CD4-positive, alpha-beta memory T cell (primary cell): ENCODE measurements at regions not wholly inside any gene's neighbourhood (a gene's known extent, or its start where the extent isn't known, plus 50 kb on each side); places are given as distances from the start of the nearest gene placed in this dataset.

Experiments
- CTCF ChIA-PET: fragments of 350-600 bp; sonication (Branson Sonifier 250); formaldehyde crosslinking; loops from one replicate; lab custom pipeline; 2021; ENCODE audit warnings: inconsistent platforms; ENCODE audit not compliant: partially characterized antibody; lab: Charles Lee
- POLR2A ChIA-PET: fragments of 350-600 bp; sonication (Branson Sonifier 250); formaldehyde crosslinking; loops from one replicate; lab custom pipeline; 2021; ENCODE audit not compliant: partially characterized antibody; lab: Charles Lee
- DNase-seq, 5 donors: peaks; one replicate each; pipeline versions ENCODE4 v3.0.0 to v3.0.0-alpha.2; 2020 to 2022; ENCODE audit warnings: mixed read lengths in 1 of 5
- H3K27ac ChIP-seq: one replicate; pipeline ENCODE4 v1.7.0; 2013; ENCODE audit warnings: low read depth, low read length
- H3K27me3 ChIP-seq: 2 replicates; pipeline ENCODE4 v1.7.0; 2013; ENCODE audit warnings: mild to moderate bottlenecking, low read length, moderate library complexity; ENCODE audit not compliant: insufficient read depth
- H3K36me3 ChIP-seq: 2 replicates; pipeline ENCODE4 v1.7.0; 2013; ENCODE audit warnings: mild to moderate bottlenecking, low read length, moderate library complexity; ENCODE audit not compliant: insufficient read depth
- H3K4me1 ChIP-seq: 2 replicates; pipeline ENCODE4 v1.7.0; 2013; ENCODE audit warnings: mild to moderate bottlenecking, low read length, moderate library complexity; ENCODE audit not compliant: insufficient read depth
- H3K4me3 ChIP-seq, 2 donors: one replicate each; pipeline ENCODE4 v1.7.0; 2013; ENCODE audit warnings: low read length in 2 of 2, mild to moderate bottlenecking in 1 of 2
- H3K9me3 ChIP-seq, 2 donors: one replicate each; pipeline ENCODE4 v1.7.0; 2013; ENCODE audit warnings: low read length in 2 of 2, control low read depth in 1 of 2; ENCODE audit not compliant: control insufficient read depth in 1 of 2
- H3K27ac Mint-ChIP-seq, 7 donors: one replicate each; pipeline ENCODE4 v1.8.0; 2020 to 2021; ENCODE audit warnings: mixed read lengths in 7 of 7, mild to moderate bottlenecking in 6 of 7, inconsistent platforms in 3 of 7, moderate library complexity in 3 of 7
- H3K27me3 Mint-ChIP-seq, 2 donors: one replicate each; pipeline ENCODE4 v1.8.0; 2020 to 2021; ENCODE audit warnings: mixed read lengths in 2 of 2
- H3K36me3 Mint-ChIP-seq, 2 donors: one replicate each; pipeline ENCODE4 v1.8.0; 2020 to 2021; ENCODE audit warnings: mixed read lengths in 2 of 2, inconsistent platforms in 1 of 2, mild to moderate bottlenecking in 1 of 2
- H3K4me1 Mint-ChIP-seq, 4 donors: one replicate each; pipeline ENCODE4 v1.8.0; 2020 to 2021; ENCODE audit warnings: mixed read lengths in 4 of 4, mild to moderate bottlenecking in 1 of 4
- H3K4me3 Mint-ChIP-seq, 8 donors: one replicate each; pipeline ENCODE4 v1.8.0; 2020 to 2021; ENCODE audit warnings: mixed read lengths in 8 of 8, mild to moderate bottlenecking in 7 of 8, moderate library complexity in 6 of 8, inconsistent platforms in 3 of 8
- H3K9me3 Mint-ChIP-seq, 8 donors: one replicate each; pipeline ENCODE4 v1.8.0; 2020 to 2021; ENCODE audit warnings: mixed read lengths in 8 of 8, mild to moderate bottlenecking in 5 of 8, inconsistent platforms in 3 of 8, moderate library complexity in 1 of 8
- intact Hi-C: fragments of 100-400 bp; cut with micrococcal nuclease; formaldehyde crosslinking; loops from one replicate; pipeline ENCODE4 v1.15.1; 2023

DNA sequence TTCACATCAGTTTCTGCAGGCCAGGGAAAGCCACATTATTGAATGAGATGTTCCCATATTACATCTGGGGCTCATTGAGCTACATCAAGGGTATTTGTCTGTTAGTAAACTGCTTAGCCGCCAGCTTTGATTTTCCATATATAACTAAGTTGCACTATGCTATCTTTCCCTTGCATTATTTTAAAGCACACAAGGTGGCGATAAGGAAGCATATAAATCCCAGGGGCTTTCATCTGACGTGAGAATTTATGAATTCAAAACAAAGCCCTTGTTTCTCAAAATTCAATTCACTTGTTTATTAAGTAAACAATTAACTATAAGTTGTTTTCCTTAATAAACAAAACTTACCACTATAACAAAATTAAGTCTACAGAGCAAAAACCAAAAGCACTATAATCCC is 334.1 kb upstream of the TPK1 start:
- CTCF ChIA-PET = interaction anchor here (1.3 kb wide), 1 partner anchor 9 kb away, joined by 3 read pairs; no protein-coding TSS in a partner anchor
- no peaks in the 10 kb centered on the region for H3K4me1 Mint-ChIP-seq
- intact Hi-C loops = no loop called here

DNA sequence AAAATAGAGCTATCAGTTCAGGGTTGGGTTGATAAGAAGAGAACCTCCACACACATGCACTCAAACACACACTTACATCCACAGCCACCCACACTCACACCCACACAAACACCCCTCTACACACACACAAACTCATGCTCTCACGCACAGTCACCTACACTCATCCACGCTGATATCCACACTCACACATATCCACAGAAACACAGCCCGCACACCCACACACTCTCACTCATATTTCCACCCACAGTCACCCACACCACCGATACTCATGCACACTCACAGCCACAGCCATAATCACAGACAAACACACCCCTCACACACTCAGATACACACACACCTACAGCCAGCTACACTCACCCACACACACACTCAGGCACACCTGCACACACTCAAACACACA is 333.0 kb upstream of the TPK1 start:
- POLR2A ChIA-PET = no interaction called here
- Histone ChIP-seq H3K27me3 (no peaks in the 10 kb centered on the region), H3K4me3 (no peak overlapping the region), H3K9me3 (no peaks in the 10 kb centered on the region), H3K36me3 (no peaks in the 10 kb centered on the region), H3K4me1 (no peaks in the 10 kb centered on the region), H3K27ac (no peak overlapping the region)
- Mint-ChIP-seq H3K27me3 (peaks cover 5 to 7% of the 10 kb centered on the region in 2 donors), H3K27ac (no peak overlapping the region), H3K36me3 (no peaks in the 10 kb centered on the region), H3K9me3 (peaks cover 0 to 2% (median 0%) of the 10 kb centered on the region in 8 donors), H3K4me3 (no peak overlapping the region), H3K4me1 (no peaks in the 10 kb centered on the region)
- CTCF ChIA-PET = no interaction called here
- no peak for DNase-seq
- intact Hi-C loops = no loop called here

More for the DNA sequence above, 334.1 kb upstream of the TPK1 start:
- Histone ChIP-seq H3K4me3 (no peak overlapping the region), H3K36me3 (no peaks in the 10 kb centered on the region), H3K4me1 (no peaks in the 10 kb centered on the region), H3K27ac (no peak overlapping the region), H3K27me3 (no peaks in the 10 kb centered on the region), H3K9me3 (no peaks in the 10 kb centered on the region)
- H3K36me3 Mint-ChIP-seq = no peaks in the 10 kb centered on the region
- no peak overlapping the region for H3K4me3 Mint-ChIP-seq
- no peak for DNase-seq
- POLR2A ChIA-PET = no interaction called here
- no peak overlapping the region for H3K27ac Mint-ChIP-seq
- peaks cover 0 to 2% (median 0%) of the 10 kb centered on the region in 8 donors for H3K9me3 Mint-ChIP-seq
- H3K27me3 Mint-ChIP-seq = peaks cover 3 to 7% of the 10 kb centered on the region in 2 donors

DNA sequence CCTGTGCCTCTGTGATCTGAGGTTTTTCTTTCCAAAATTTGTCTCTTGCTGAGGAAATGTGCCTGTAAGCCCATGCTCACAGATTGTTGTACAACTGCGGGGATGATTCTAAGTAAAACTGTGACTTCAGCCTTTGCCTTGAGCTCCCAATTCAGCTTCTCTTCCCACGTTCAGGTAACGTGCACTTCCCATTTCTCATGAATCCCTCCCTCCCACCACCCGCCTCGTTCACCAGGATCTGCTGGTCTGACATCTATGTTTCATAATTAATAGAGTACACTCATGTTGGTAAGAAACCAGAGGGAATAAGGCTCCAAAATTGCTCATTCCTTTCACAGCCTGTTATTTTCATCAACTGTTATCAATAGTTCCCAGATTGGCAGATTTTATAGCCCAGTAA is 332.6 kb upstream of the TPK1 start:
- Mint-ChIP-seq H3K4me1 (no peaks in the 10 kb centered on the region), H3K4me3 (no peak overlapping the region)

DNA sequence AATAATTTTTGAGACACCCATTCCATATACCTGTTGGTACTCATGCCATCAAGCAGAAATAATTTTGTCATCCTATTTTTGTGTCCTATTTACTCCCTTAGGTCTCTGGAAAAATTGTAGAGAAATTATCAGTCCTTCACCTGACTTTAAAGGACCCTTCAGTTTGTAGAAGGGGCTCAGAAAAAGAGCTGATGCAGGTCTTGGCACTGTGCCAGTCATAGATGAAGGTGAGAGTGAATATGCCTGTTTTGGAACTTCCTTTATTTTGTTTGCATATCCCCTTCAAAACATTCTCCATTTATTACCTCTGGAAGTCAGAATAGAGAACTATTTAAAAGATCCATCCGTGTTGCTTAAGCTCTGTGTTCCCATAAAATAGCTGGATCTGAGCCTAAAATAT is 321.0 kb upstream of the TPK1 start:
- Mint-ChIP-seq H3K4me3 (no peak overlapping the region), H3K27ac (no peak overlapping the region), H3K27me3 (peaks cover 0 to 3% of the 10 kb centered on the region in 2 donors), H3K4me1 (no peaks in the 10 kb centered on the region), H3K9me3 (no peaks in the 10 kb centered on the region), H3K36me3 (no peaks in the 10 kb centered on the region)
- intact Hi-C loops = no loop called here
- ChIA-PET CTCF (no interaction called here), POLR2A (no interaction called here)
- no peaks in the 10 kb centered on the region for H3K27me3 ChIP-seq
- no peak for DNase-seq
- H3K36me3 ChIP-seq = no peaks in the 10 kb centered on the region
- H3K27ac ChIP-seq = no peak overlapping the region
- H3K4me3 ChIP-seq = no peak overlapping the region
- no peaks in the 10 kb centered on the region for H3K9me3 ChIP-seq
- H3K4me1 ChIP-seq = no peaks in the 10 kb centered on the region

More for the DNA sequence above, 332.6 kb upstream of the TPK1 start:
- Histone ChIP-seq H3K27me3 (no peaks in the 10 kb centered on the region), H3K4me1 (no peaks in the 10 kb centered on the region), H3K9me3 (no peaks in the 10 kb centered on the region), H3K36me3 (no peaks in the 10 kb centered on the region), H3K27ac (no peak overlapping the region), H3K4me3 (no peak overlapping the region)
- intact Hi-C loops = no loop called here
- Mint-ChIP-seq H3K36me3 (no peaks in the 10 kb centered on the region), H3K9me3 (peaks cover 0 to 2% (median 0%) of the 10 kb centered on the region in 8 donors), H3K27me3 (peaks cover 5 to 7% of the 10 kb centered on the region in 2 donors), H3K27ac (no peak overlapping the region)
- no peak for DNase-seq
- ChIA-PET CTCF (no interaction called here), POLR2A (no interaction called here)

DNA sequence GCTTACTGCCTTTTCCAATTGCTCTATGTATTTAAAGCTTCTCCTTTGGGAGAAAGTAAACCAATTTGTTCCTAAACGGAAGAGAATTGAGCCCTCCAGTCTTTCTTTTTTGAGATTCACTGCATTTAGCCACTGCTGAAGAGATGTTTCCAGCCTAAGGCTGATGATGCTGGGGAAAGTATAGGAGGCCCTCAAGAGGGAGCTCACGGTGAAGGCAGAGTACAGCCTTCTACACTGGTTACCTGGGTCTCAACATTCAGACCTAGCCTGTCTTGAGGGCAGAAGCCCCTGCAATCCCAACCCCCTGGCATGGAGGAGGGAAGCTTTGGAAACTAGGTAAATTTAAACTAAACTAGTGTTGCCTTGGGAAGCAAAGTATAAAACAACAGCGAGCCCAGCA is 316.7 kb upstream of the TPK1 start:
- POLR2A ChIA-PET = no interaction called here
- DNase-seq = no peak
- no peaks in the 10 kb centered on the region for H3K36me3 Mint-ChIP-seq
- Histone ChIP-seq H3K27ac (no peak overlapping the region), H3K4me3 (no peak overlapping the region), H3K27me3 (no peaks in the 10 kb centered on the region), H3K36me3 (no peaks in the 10 kb centered on the region), H3K9me3 (no peaks in the 10 kb centered on the region), H3K4me1 (no peaks in the 10 kb centered on the region)
- peaks cover 0 to 7% of the 10 kb centered on the region in 2 donors for H3K27me3 Mint-ChIP-seq
- no peaks in the 10 kb centered on the region for H3K4me1 Mint-ChIP-seq
- H3K9me3 Mint-ChIP-seq = no peaks in the 10 kb centered on the region
- intact Hi-C loops = no loop called here
- H3K4me3 Mint-ChIP-seq = no peak overlapping the region
- no peak overlapping the region for H3K27ac Mint-ChIP-seq
- CTCF ChIA-PET = no interaction called here

DNA sequence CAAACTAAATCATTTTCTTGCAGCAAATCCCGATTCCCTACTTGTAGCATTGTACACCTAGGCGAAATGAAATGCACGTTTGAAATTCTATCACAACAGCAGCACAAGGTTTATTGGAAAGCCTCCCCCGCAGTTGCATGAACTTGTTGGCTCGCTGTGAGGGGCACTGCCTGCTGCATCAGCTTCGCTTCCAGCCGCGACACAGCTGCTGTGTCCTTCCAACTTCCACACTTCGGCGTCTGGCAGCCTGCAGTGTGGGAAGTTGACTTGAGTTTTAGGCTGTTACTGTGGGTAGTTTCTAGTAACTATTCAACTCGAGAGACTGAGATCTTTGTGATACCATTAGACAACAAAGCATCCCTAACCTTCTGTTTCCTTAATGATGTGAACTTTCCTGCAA is 315.8 kb upstream of the TPK1 start:
- DNase-seq = no peak
- Histone ChIP-seq H3K4me3 (no peak overlapping the region), H3K9me3 (no peaks in the 10 kb centered on the region), H3K36me3 (no peaks in the 10 kb centered on the region), H3K27me3 (no peaks in the 10 kb centered on the region), H3K27ac (no peak overlapping the region), H3K4me1 (no peaks in the 10 kb centered on the region)
- H3K4me3 Mint-ChIP-seq = no peak overlapping the region
- H3K36me3 Mint-ChIP-seq = no peaks in the 10 kb centered on the region
- H3K4me1 Mint-ChIP-seq = no peaks in the 10 kb centered on the region
- ChIA-PET CTCF (no interaction called here), POLR2A (no interaction called here)
- no peak overlapping the region for H3K27ac Mint-ChIP-seq
- intact Hi-C loops = no loop called here
- H3K27me3 Mint-ChIP-seq = peaks cover 0 to 7% of the 10 kb centered on the region in 2 donors
- H3K9me3 Mint-ChIP-seq = no peaks in the 10 kb centered on the region

DNA sequence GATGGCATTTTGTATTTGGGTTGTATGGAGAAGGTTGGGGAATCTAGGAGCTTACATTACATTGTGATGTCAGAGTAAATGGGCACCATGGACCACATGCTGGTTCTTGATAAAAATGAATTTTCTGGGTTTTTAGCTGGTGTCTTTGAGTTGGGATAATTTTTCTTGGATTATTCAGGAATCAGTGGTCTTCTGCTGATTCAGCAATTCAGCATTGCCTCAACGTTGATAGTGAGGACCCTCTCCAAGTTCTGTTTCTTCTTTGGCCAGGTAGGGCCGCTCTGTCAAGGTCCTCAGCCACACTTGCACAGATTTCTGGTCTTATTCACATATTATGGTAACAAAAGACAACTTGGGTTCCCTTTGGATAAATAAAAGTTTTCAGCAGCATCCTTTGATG is 312.0 kb upstream of the TPK1 start:
- Mint-ChIP-seq H3K9me3 (no peaks in the 10 kb centered on the region), H3K27me3 (peaks cover 0 to 4% of the 10 kb centered on the region in 2 donors), H3K27ac (no peak overlapping the region), H3K4me3 (no peak overlapping the region), H3K36me3 (no peaks in the 10 kb centered on the region), H3K4me1 (no peaks in the 10 kb centered on the region)
- Histone ChIP-seq H3K9me3 (no peaks in the 10 kb centered on the region), H3K27ac (no peak overlapping the region), H3K36me3 (no peaks in the 10 kb centered on the region), H3K4me3 (no peak overlapping the region), H3K27me3 (no peaks in the 10 kb centered on the region), H3K4me1 (no peaks in the 10 kb centered on the region)
- intact Hi-C loops = no loop called here
- POLR2A ChIA-PET = no interaction called here
- DNase-seq = no peak
- CTCF ChIA-PET = no interaction called here

DNA sequence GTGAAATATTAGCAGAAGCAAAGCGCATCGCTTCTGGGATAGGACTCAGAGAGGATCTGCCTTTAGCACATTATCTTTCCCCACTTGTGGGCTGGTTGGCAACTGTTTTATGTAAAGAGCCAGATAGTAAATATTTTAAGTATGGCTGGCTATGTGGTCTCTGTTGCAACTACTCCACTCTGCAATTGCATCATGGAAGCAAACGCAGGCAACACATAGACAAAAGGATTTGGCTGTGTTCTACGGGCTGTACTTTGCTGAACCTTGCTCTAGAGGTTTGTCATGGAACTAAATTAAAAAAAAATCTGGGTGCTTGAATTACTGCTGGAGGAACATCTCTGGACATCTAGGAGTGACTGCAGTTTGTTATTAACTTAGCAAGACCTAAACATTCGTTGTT is 307.8 kb upstream of the TPK1 start:
- Mint-ChIP-seq H3K4me1 (no peaks in the 10 kb centered on the region), H3K27me3 (peaks cover 0 to 1% of the 10 kb centered on the region in 2 donors), H3K27ac (no peak overlapping the region), H3K4me3 (no peak overlapping the region), H3K36me3 (no peaks in the 10 kb centered on the region), H3K9me3 (no peaks in the 10 kb centered on the region)
- Histone ChIP-seq H3K27me3 (no peaks in the 10 kb centered on the region), H3K27ac (no peak overlapping the region), H3K4me1 (no peaks in the 10 kb centered on the region), H3K9me3 (no peaks in the 10 kb centered on the region), H3K4me3 (no peak overlapping the region), H3K36me3 (no peaks in the 10 kb centered on the region)
- CTCF ChIA-PET = no interaction called here
- no peak for DNase-seq
- POLR2A ChIA-PET = no interaction called here
- intact Hi-C loops = no loop called here
